H1 (cell line): ENCODE measurements at regions not wholly inside any gene's neighbourhood (a gene's known extent, or its start where the extent isn't known, plus 50 kb on each side); places are given as distances from the start of the nearest gene placed in this dataset.

Experiments
- ATF3 ChIP-seq: IDR thresholded peaks from 2 replicates; pipeline ENCODE4 v1.6.1; 2011; ENCODE audit warnings: low read depth, mild to moderate bottlenecking, low read length; ENCODE audit not compliant: insufficient read depth
- PHF8 ChIP-seq: fragments of 200-600 bp; sonication (generic); conservative IDR thresholded peaks from 2 replicates; pipeline ENCODE4 v1.7.1; 2012; ENCODE audit warnings: low read depth, mild to moderate bottlenecking, inconsistent platforms, low read length, moderate library complexity

DNA sequence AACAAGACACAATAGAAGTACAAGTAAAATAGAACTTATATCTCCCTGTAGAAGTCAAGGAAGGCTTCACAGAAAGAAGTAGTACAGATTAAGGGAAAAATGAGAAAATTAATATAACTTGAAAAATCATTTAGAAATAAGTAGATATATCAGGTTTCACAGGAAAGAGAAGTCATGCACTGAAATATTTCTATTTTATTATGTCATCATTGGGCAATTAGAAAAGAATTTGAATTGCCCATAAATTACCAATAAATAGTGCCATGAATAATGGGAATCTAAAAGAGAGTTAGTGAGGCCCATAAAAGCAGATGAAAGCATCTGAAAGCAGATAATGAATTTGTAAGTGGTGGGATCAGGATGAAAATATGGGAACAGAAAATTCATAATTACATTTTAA lies 1597.8 kb downstream of the PLA2G4A start (continued):
- no peak for TF ChIP-seq PHF8
- TF ChIP-seq ATF3 = no peak
